ENCODE measurements at regions not wholly inside any gene's neighbourhood (a gene's known extent, or its start where the extent isn't known, plus 50 kb on each side); places are given as distances from the start of the nearest gene placed in this dataset.

- H3K9me3 Mint-ChIP-seq (ENCODE audit: unreplicated experiment) = no peaks in the 10 kb centered on the region
- no peak for TF ChIP-seq CTCF (IDR thresholded peaks at IDR 0.05; ENCODE audit: insufficient read depth in 1 of 2, low read depth in 1 of 2, low read length in 1 of 2, severe bottlenecking in 1 of 2, unreplicated experiment in 1 of 2)
- H3K27me3 Mint-ChIP-seq (ENCODE audit: insufficient read depth, unreplicated experiment) = no peaks in the 10 kb centered on the region
- no TSS peak for BruUV-seq (replicated peaks)
- CTCF ChIA-PET = no interaction called here
- Histone ChIP-seq H3K4me3 (ENCODE audit: low read depth, low read length) (no peak overlapping the region), H3K4me1 (peaks cover 11% of the 10 kb centered on the region), H3K36me3 (ENCODE audit: control insufficient read depth, insufficient read depth, low read length) (no peaks in the 10 kb centered on the region), H3K27me3 (replicated peaks; ENCODE audit: control insufficient read depth, insufficient read depth, low read length) (no peaks in the 10 kb centered on the region), H3K9me3 (0 out of 2 replicates have a peak, but pooled peaks cover 2% of the 10 kb centered on the region)
- H3K36me3 Mint-ChIP-seq (ENCODE audit: insufficient read depth, unreplicated experiment) = no peaks in the 10 kb centered on the region
- DNase-seq = no peak
- intact Hi-C loops (cut with micrococcal nuclease; ENCODE audit: unreplicated experiment) = no loop called here
- H3K4me3 Mint-ChIP-seq (ENCODE audit: unreplicated experiment) = no peak overlapping the region
- POLR2A ChIA-PET = no interaction called here
- peaks cover 7% of the 10 kb centered on the region for H3K4me1 Mint-ChIP-seq (ENCODE audit: low read depth, unreplicated experiment)
- H3K27ac Mint-ChIP-seq (ENCODE audit: unreplicated experiment) = no peak overlapping the region
These were observed 98.5 kb downstream of the SOX9 start for GRCh38 chr17:72219137-72219823.

GRCh38 chr17:72219824-72220493 lies 99.1 kb downstream of the SOX9 start:
- Histone ChIP-seq H3K27me3 (replicated peaks; ENCODE audit: control insufficient read depth, insufficient read depth, low read length) (no peaks in the 10 kb centered on the region), H3K36me3 (ENCODE audit: control insufficient read depth, insufficient read depth, low read length) (no peaks in the 10 kb centered on the region), H3K4me1 (peaks cover 11% of the 10 kb centered on the region), H3K4me3 (ENCODE audit: low read depth, low read length) (no peak overlapping the region), H3K9me3 (0 out of 2 replicates have a peak, but pooled peaks cover 2% of the 10 kb centered on the region)
- Mint-ChIP-seq H3K36me3 (ENCODE audit: insufficient read depth, unreplicated experiment) (no peaks in the 10 kb centered on the region), H3K9me3 (ENCODE audit: unreplicated experiment) (no peaks in the 10 kb centered on the region), H3K27me3 (ENCODE audit: insufficient read depth, unreplicated experiment) (no peaks in the 10 kb centered on the region), H3K4me1 (ENCODE audit: low read depth, unreplicated experiment) (peaks cover 7% of the 10 kb centered on the region), H3K4me3 (ENCODE audit: unreplicated experiment) (no peak overlapping the region), H3K27ac (ENCODE audit: unreplicated experiment) (no peak overlapping the region)
- CTCF ChIA-PET = no interaction called here
- intact Hi-C loops (cut with micrococcal nuclease; ENCODE audit: unreplicated experiment) = no loop called here
- POLR2A ChIA-PET = no interaction called here
- no peak for TF ChIP-seq CTCF (IDR thresholded peaks at IDR 0.05; ENCODE audit: insufficient read depth in 1 of 2, low read depth in 1 of 2, low read length in 1 of 2, severe bottlenecking in 1 of 2, unreplicated experiment in 1 of 2)
- BruUV-seq (replicated peaks) = no TSS peak
- no peak for DNase-seq

- Mint-ChIP-seq H3K36me3 (ENCODE audit: insufficient read depth, unreplicated experiment) (no peaks in the 10 kb centered on the region), H3K27me3 (ENCODE audit: insufficient read depth, unreplicated experiment) (no peaks in the 10 kb centered on the region), H3K4me1 (ENCODE audit: low read depth, unreplicated experiment) (peaks cover 7% of the 10 kb centered on the region), H3K9me3 (ENCODE audit: unreplicated experiment) (no peaks in the 10 kb centered on the region), H3K27ac (ENCODE audit: unreplicated experiment) (no peak overlapping the region), H3K4me3 (ENCODE audit: unreplicated experiment) (no peak overlapping the region)
- Histone ChIP-seq H3K9me3 (0 out of 2 replicates have a peak, but pooled peaks cover 2% of the 10 kb centered on the region), H3K4me3 (ENCODE audit: low read depth, low read length) (no peak overlapping the region), H3K27me3 (replicated peaks; ENCODE audit: control insufficient read depth, insufficient read depth, low read length) (no peaks in the 10 kb centered on the region), H3K36me3 (ENCODE audit: control insufficient read depth, insufficient read depth, low read length) (no peaks in the 10 kb centered on the region), H3K4me1 (peaks cover 11% of the 10 kb centered on the region)
- no peak for TF ChIP-seq CTCF (IDR thresholded peaks at IDR 0.05; ENCODE audit: insufficient read depth in 1 of 2, low read depth in 1 of 2, low read length in 1 of 2, severe bottlenecking in 1 of 2, unreplicated experiment in 1 of 2)
- DNase-seq = no peak
- intact Hi-C loops (cut with micrococcal nuclease; ENCODE audit: unreplicated experiment) = no loop called here
- no TSS peak for BruUV-seq (replicated peaks)
- ChIA-PET CTCF (no interaction called here), POLR2A (no interaction called here)
These were observed 102.0 kb downstream of the SOX9 start for GRCh38 chr17:72222661-72223380.

Data from Caco-2 (cell line).